HG03064 (cell line): ENCODE measurements at regions not wholly inside any gene's neighbourhood (a gene's known extent, or its start where the extent isn't known, plus 50 kb on each side); places are given as distances from the start of the nearest gene placed in this dataset.
"Not testable (repeated sequence)": the region's sequence is repeated elsewhere in the genome, so short reads cannot be mapped to it uniquely, and the experiment has no call there.

ENCODE experiments used
- ATAC-seq: cut with Tn5 transposase; IDR thresholded peaks from one replicate; pipeline ENCODE4 v1.9.1; 2021; ENCODE audit warnings: low read depth; ENCODE audit not compliant: unreplicated experiment

DNA sequence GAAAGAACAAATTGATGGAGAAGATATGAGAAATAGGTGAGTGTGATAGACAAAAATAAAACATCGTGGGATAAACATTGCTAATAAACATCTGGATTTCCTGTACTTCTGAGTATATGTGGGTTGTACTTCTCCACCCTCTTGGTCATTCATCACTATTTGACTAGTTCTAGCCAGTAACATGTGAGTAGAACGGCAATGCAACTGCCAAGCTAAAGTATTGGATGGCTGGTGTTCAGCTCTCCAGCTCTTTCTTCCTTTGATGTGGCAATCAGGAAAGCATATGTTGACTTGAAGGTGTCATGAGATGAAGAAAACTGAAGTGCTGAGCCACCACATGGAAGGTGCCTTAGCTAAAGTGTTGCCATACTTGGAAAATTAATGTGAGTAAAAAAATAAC lies 144.9 kb downstream of the SCG2 start:
- ATAC-seq: no peak

- ATAC-seq: no peak
Observed at GRCh38 chr2:223459328-223459939, 142.7 kb downstream of the SCG2 start.

DNA sequence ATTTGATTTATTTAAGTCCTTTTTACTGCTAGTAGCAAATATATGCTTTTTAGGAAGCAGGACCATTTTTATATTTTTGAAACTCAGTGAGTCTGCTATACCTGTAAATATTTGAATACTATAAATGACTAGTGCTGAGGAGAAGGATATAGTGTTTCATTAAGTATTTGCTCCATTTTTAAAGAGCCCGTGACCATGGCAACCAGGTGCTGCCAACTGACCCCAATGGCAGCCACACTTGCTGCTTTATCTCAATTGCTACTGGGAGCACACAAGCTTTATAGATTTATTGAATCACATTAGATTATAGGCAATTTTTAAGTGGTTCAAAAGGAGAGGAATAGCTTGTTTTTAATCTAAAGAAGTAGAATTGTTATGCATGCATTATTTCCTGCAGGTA lies 142.0 kb downstream of the SCG2 start:
- no peak for ATAC-seq

DNA sequence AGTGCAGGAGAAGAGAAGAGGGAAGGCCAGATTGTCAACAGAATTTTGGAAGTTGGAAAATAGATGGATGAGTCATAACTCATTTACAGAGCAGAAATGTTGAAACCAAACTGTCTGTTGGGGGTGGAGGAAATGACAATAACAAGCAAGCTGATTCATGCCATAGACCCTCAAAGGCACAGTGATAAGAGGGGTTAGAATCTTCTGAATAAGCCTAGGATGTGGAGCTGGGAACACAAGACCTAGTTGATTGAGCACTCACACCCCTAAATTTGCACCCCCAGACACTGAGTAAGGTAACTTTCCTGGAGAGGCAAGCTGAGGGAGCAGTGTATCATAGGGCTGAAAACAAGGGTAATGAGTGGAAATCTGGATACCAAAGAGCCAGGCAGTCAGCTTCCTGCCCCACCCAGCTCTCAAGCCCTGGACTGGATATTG lies 141.4 kb downstream of the SCG2 start:
- no peak for ATAC-seq

DNA sequence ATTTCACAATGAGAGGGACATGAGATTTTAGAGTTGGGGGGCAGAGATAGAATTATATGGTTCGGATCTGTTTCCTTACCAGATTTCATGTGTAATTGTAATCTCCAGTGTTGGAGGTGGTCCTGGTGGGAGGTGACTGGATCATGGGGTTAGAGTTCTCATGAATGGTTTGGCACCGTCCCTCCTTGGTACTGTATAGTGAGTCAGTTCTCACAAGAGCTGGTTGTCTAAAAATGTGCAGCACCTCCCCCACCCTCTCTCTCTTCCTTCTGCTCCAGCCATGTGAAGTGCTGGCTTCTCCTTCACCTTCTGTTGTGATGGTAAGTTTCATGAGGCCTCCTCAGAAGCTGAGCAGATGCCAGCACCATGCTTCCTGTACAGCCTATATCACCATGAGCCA lies 138.1 kb downstream of the SCG2 start:
- ATAC-seq: no peak

GRCh38 chr2:223465793-223466192 lies 136.4 kb downstream of the SCG2 start:
- ATAC-seq: no peak

GRCh38 chr2:223467196-223467595 lies 135.0 kb downstream of the SCG2 start:
- no peak for ATAC-seq

DNA sequence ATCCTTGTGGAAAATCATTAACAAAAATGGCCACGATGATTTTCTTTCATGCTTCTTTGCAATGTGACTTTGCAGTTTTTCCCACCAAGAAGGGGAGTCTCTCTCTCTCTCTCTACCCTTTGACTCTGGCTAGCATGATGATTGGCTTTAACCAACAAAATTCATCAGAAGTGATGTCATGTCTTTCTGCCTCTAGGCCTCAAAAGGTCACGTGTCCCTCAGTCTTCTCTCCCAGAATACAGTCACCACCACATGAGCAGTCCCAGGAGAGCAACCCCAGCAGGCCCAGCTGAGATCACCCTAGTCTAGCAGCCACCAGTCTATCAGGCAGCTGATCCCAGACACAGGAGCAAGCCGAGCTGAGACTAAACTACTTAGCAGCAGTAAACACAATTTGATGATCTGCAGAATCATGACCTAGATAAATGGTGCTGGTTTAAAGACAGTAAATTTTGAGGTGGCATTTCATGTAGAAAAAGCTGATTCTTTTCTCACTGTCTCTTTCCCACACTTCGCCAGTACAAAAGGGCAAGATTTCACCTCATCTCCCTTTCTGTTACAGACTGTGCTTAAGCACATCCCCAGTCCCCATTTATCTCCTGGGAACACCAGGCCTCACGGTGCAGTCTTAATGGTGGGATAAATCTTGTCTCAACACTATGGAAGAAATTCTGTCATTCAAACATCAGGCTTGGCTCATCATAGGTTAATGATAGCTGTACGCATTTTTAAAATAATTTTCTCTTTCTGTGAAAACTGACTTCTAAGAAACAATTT lies 132.7 kb downstream of the SCG2 start:
- no peak for ATAC-seq

DNA sequence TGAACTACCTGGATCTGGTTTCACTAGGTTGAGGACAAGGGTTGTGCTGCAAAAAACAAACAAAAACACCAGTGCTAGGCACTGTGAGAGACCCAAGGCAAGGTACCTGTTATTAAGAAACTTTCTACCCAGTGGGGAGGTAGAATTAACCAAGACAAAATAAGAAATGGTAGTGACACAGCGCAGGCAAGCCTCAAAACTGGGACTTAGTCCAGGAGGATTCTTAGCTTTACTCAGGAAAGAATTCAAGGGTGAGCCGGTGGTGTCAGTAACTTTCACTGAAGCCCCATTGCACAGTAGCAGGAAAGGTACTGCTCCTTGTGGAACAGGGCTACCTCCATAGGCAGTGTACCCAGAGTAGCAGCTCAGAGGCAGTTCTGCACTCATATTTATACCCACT lies 131.6 kb downstream of the SCG2 start:
- no peak for ATAC-seq

GRCh38 chr2:223472771-223473170 lies 129.4 kb downstream of the SCG2 start:
- no peak for ATAC-seq

DNA sequence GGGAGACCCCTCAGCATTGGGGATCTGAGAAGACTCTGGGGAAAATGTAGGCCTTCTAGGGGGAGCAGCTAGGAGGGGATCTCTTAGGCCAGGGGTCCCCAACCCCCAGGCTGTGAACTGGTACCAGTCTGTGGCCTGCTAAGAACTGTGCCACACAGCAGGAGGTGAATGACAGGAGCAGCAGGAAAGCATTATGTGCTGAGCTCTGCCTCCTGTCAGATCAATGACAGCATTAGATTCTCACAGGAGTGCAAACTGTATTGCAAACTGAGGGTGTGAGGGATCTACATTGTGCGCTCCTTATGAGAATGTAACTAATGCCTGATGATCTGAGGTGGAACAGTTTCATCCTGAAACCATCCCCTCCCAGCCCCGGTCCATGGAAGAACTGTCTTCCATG lies 127.3 kb downstream of the SCG2 start:
- ATAC-seq: no peak

- ATAC-seq: no peak
Observed at GRCh38 chr2:223475901-223476300, 126.3 kb downstream of the SCG2 start.

DNA sequence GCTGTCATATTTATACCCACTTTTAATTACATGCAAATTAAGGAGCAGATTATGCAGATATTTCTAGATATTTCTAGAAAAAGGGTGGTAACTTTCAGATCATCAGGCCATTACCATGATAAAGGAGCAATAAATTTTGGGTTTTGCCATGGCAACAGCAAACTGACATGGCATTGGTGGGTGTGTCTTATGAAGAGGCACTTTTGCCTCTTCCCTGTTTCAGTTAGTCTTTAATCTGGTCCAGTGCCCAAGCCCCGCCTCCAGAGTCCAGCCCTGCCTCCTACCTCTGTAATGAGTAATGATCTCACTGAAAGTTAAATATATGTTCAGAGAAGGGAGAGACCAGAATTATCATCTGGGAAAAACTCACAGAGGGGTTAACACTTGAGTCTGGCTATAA lies 124.8 kb downstream of the SCG2 start:
- ATAC-seq: no peak

DNA sequence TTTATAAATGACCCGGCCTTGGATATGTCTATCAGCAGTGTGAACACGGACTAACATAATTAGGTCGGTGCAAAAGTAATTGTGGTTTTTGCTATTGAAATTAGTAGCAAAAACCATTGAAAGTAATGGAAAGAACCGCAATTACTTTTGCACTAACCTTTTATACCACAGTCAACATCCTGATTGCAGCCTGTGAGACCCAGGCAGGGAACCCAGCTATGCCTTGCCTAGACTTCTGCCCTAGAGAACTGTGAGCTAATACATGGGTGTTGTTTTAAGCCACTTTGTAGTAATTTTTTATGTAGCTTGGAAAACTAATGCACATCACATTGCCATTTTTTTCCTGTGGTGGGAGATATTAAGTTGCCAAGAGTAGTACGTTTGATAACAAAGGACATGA lies 120.7 kb downstream of the SCG2 start:
- ATAC-seq: no peak

GRCh38 chr2:223486751-223487150 lies 115.4 kb downstream of the SCG2 start:
- no peak for ATAC-seq

- no peak for ATAC-seq
Observed at GRCh38 chr2:223487214-223487846, 114.8 kb downstream of the SCG2 start.

DNA sequence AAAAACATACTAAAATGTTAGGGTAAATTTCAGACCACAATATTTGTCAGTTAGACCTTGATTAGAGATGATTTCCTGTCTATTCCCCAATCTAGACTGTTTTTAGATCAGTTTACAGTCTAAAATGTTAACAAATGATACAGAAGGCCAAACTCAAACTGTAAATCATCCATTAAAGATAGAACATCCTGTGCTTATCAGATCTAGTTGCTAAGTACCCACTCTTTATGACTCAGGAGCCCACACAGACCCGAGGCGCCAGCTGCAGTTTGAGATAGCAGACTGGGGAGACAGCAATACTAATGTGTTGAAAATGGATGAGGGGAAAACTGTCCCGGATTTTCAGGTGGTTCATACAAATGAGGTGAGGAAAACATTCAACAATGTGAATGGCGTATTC lies 113.3 kb downstream of the SCG2 start:
- ATAC-seq: no peak

DNA sequence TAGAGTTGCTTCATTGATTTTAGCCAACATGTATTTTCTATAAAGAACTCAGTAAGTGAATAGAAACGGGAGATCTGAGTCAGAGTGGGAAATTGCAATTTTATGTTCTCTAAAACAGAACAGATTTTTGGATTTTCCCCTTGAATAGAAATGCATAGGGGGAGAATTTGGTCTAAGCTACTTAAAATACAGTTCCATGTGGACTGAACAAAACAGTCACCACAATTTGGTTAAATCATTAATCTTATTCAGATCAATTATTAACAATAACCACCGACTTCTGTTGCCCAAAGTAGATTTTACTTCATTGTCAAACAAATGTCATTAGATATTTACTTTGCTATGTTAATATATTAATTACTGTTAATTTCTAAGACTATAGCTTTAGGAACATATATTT lies 107.7 kb downstream of the SCG2 start:
- ATAC-seq: no peak

GRCh38 chr2:223494942-223495341 lies 107.2 kb downstream of the SCG2 start:
- ATAC-seq: no peak

GRCh38 chr2:223496853-223497252 lies 105.3 kb downstream of the SCG2 start:
- ATAC-seq: not testable (repeated sequence)

DNA sequence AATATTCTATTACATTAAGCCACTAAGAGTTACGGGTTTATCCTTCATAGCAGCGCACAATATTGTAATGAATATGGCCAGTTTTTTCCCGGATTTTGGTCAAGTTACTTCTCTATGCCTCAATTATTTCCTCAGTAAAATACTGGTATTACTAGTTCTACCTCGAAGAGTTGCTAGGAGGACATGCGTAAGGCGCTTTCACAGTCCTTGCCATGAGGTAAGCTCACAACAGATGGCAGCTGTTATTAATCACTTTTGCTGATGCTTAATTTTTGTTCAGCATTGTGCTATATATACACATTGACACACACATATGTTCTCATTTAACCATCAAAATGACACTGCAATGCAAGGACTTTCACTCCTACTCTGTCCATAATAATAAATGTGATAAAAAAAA lies 101.5 kb downstream of the SCG2 start:
- ATAC-seq: no peak

DNA sequence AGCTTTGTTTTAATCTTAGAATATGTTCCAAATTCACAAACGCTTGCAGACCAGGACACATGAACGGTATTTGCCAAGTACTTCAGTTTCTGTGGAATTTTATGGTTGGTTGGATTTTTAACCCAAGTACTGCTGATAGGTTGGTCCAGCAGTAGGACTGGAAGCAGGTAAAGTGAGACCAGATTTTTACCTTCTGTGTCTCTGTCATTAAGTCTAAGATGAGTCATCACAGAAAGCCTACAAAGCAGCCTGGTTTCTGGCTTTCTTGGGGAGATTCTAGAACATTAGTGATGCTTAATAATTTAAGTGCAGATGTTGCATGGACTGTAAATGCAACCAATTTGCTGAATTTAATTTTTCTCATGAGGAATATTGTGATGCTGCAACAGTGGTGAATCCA lies 100.5 kb downstream of the SCG2 start:
- no peak for ATAC-seq
